GM12878 (cell line): ENCODE measurements at regions not wholly inside any gene's neighbourhood (a gene's known extent, or its start where the extent isn't known, plus 50 kb on each side); places are given as distances from the start of the nearest gene placed in this dataset.

Experiments
- ATAC-seq: fragments of 200-7000 bp; cut with Tn5 transposase; 3 replicates; pipeline ENCODE4 v1.9.1; 2020; ENCODE audit warnings: mild to moderate bottlenecking, moderate library complexity
- BruUV-seq: library from RNA; stranded (reverse); fragments of 400-500 nt; replicated peaks from 2 replicates; lab custom pipeline; 2021; lab: Mats Ljungman, UMichigan
- CTCF ChIA-PET: fragments of 300-600 bp; sonication (Branson Sonifier 250); formaldehyde crosslinking; extraction: SDS; loops from one replicate; lab custom pipeline; 2021; ENCODE audit warnings: inconsistent platforms; lab: Yijun Ruan, JAX
- POLR2A ChIA-PET: fragments of 350-600 bp; formaldehyde crosslinking; extraction: SDS; loops from one replicate; lab custom pipeline; 2021; ENCODE audit warnings: inconsistent platforms; lab: Charles Lee
- RAD21 ChIA-PET: fragments of 300-600 bp; sonication (Branson Sonifier 250); formaldehyde crosslinking; loops from one replicate; lab custom pipeline; 2023; ENCODE audit warnings: antibody characterized with exemption; ENCODE audit not compliant: unreplicated experiment; lab: Charles Lee
- SMC1A ChIA-PET: fragments of 300-600 bp; sonication (Branson Sonifier 250); formaldehyde crosslinking; loops from one replicate; lab custom pipeline; 2023; ENCODE audit not compliant: unreplicated experiment, uncharacterized antibody; lab: Charles Lee
- DNase-seq: peaks from one replicate; pipeline ENCODE4 v3.0.0-alpha.2; 2011; ENCODE audit warnings: low read depth, low spot score
- FAIRE-seq: peaks from 3 replicates; lab custom pipeline; 2011; peaks lifted over from hg19 to GRCh38; lab: Jason Lieb, UNC
- H2AFZ ChIP-seq: 2 replicates; pipeline ENCODE4 v1.6.0; 2011; ENCODE audit warnings: low read depth, low read length, control low read depth; ENCODE audit not compliant: control insufficient read depth
- H3K27ac ChIP-seq: 2 replicates; pipeline ENCODE4 v1.5.1; 2011; ENCODE audit warnings: control low read depth; ENCODE audit not compliant: control insufficient read depth, insufficient read depth
- H3K27me3 ChIP-seq, 2 experiments: replicated peaks in 1 of 2; 2 replicates each; pipeline versions ENCODE4 v1.6.0 to v1.6.1; 2011; ENCODE audit warnings: low read length in 1 of 2; ENCODE audit not compliant: control insufficient read depth in 2 of 2, insufficient read depth in 2 of 2
- H3K36me3 ChIP-seq, 2 experiments: 2 replicates each; pipeline ENCODE4 v1.5.1; 2011; ENCODE audit warnings: low read length in 1 of 2; ENCODE audit not compliant: control insufficient read depth in 2 of 2, insufficient read depth in 2 of 2
- H3K4me1 ChIP-seq: 2 replicates; pipeline ENCODE4 v1.6.1; 2011; ENCODE audit warnings: mild to moderate bottlenecking, low read length, moderate library complexity, mixed read lengths; ENCODE audit not compliant: control insufficient read depth, insufficient read depth
- H3K4me2 ChIP-seq: 2 replicates; pipeline ENCODE4 v1.6.0; 2011; ENCODE audit warnings: control low read depth; ENCODE audit not compliant: control insufficient read depth, insufficient read depth
- H3K4me3 ChIP-seq: fragments of 200-600 bp; sonication (generic); 2 replicates; pipeline ENCODE4 v1.5.1; 2016
- H3K79me2 ChIP-seq: 2 replicates; pipeline ENCODE4 v1.6.0; 2011; ENCODE audit warnings: low read length; ENCODE audit not compliant: control insufficient read depth, insufficient read depth
- H3K9ac ChIP-seq: 2 replicates; pipeline ENCODE4 v1.8.0; 2011; ENCODE audit warnings: low read length, control low read depth, mixed read lengths; ENCODE audit not compliant: control insufficient read depth, insufficient read depth
- H3K9me3 ChIP-seq: replicated peaks from 3 replicates; pipeline ENCODE4 v1.5.1; 2011; ENCODE audit warnings: mild to moderate bottlenecking, low read length; ENCODE audit not compliant: control insufficient read depth, insufficient read depth
- H4K20me1 ChIP-seq: 2 replicates; pipeline ENCODE4 v1.6.0; 2011; ENCODE audit not compliant: control insufficient read depth, insufficient read depth
- CBX3 ChIP-seq: fragments of 200-600 bp; sonication (generic); IDR thresholded peaks from 2 replicates; pipeline ENCODE4 v1.6.1; 2016; ENCODE audit warnings: low read depth, borderline replicate concordance
- CEBPB ChIP-seq, 2 experiments: fragments of 150-350 bp in 1 of 2; IDR thresholded peaks; 2 replicates each; pipeline ENCODE4 v1.6.1; 2012 to 2014; ENCODE audit warnings: low read depth in 2 of 2, low read length in 2 of 2, borderline replicate concordance in 1 of 2, inconsistent platforms in 1 of 2
- CTCF ChIP-seq, 3 experiments: IDR thresholded peaks in 2 of 3; conservative IDR thresholded peaks in 1 of 3; 2 replicates each; pipeline ENCODE4 v1.5.1; 2011; ENCODE audit warnings: low read depth in 3 of 3, low read length in 3 of 3, mild to moderate bottlenecking in 3 of 3, control low read depth in 2 of 3, moderate library complexity in 2 of 3, inconsistent platforms in 1 of 3, mixed read lengths in 1 of 3; ENCODE audit not compliant: control insufficient read depth in 2 of 3, insufficient read depth in 1 of 3; ENCODE audit errors: extremely low read depth in 1 of 3
- DPF2 ChIP-seq: fragments of 450-650 bp; IDR thresholded peaks from 2 replicates; pipeline ENCODE4 v1.6.1; 2017; ENCODE audit warnings: mild to moderate bottlenecking
- FOXK2 ChIP-seq: fragments of 450-650 bp; IDR thresholded peaks from 2 replicates; pipeline ENCODE4 v1.6.1; 2017; ENCODE audit warnings: mild to moderate bottlenecking, moderate library complexity
- IRF5 ChIP-seq: fragments of 450-650 bp; IDR thresholded peaks from 2 replicates; pipeline ENCODE4 v1.6.1; 2017; ENCODE audit warnings: borderline replicate concordance
- MYB ChIP-seq: fragments of 150-350 bp; IDR thresholded peaks from 2 replicates; pipeline ENCODE4 v1.6.1; 2014; ENCODE audit warnings: mild to moderate bottlenecking, low read depth, low read length, borderline replicate concordance
- NFXL1 ChIP-seq: fragments of 450-650 bp; IDR thresholded peaks from 2 replicates; pipeline ENCODE4 v1.6.1; 2017; ENCODE audit warnings: antibody characterized with exemption, mild to moderate bottlenecking, borderline replicate concordance
- NRF1 ChIP-seq: conservative IDR thresholded peaks from 2 replicates; pipeline ENCODE4 v1.6.1; 2011; ENCODE audit warnings: mild to moderate bottlenecking, low read depth, low read length, improper control_type of control experiment
- RELA ChIP-seq: fragments of 450-650 bp; IDR thresholded peaks from 2 replicates; pipeline ENCODE4 v1.8.0; 2014; ENCODE audit warnings: borderline replicate concordance; ENCODE audit not compliant: partially characterized antibody
- SMARCA5 ChIP-seq: fragments of 450-650 bp; IDR thresholded peaks from 2 replicates; pipeline ENCODE4 v1.6.1; 2017; ENCODE audit warnings: mild to moderate bottlenecking
- SREBF1 ChIP-seq: IDR thresholded peaks from 2 replicates; pipeline ENCODE4 v1.6.1; 2012; ENCODE audit warnings: mild to moderate bottlenecking, low read length
- WGBS: methylation state at CpG from one replicate; pipeline ENCODE4 v1.1.6; 2016; ENCODE audit warnings: low lambda C conversion rate; ENCODE audit not compliant: insufficient replicate concordance, insufficient coverage; ENCODE audit errors: missing lambda C conversion rate; 5-methylcytosine and 5-hydroxymethylcytosine counted together
- in situ Hi-C: fragments of 300-500 bp; cut with MboI; formaldehyde crosslinking; loops from 9 replicates; pipeline ENCODE4 v1.14.3; 2018; ENCODE audit warnings: mixed read lengths
- intact Hi-C: fragments of 100-400 bp; cut with micrococcal nuclease; formaldehyde crosslinking; loops from one replicate; pipeline ENCODE4 v1.14.2; 2022; ENCODE audit not compliant: unreplicated experiment

GRCh38 chr12:131609762-131610161 lies 101.1 kb upstream of the SFSWAP start:
- 71% methylated on average over 9 of the region's 9 CpGs for WGBS
- ChIA-PET RAD21 (no interaction called here), CTCF (interaction anchor here (0.8 to 1.0 kb wide), 2 partner anchors 95 to 111 kb away, joined by 3 read pairs; no protein-coding TSS in a partner anchor), SMC1A (interaction anchor here (0.8 kb wide), 1 partner anchor 11 kb away, joined by 3 read pairs; no protein-coding TSS in a partner anchor), POLR2A (no interaction called here)
- H3K9ac ChIP-seq: no peak overlapping the region
- H4K20me1 ChIP-seq: no peaks in the 10 kb centered on the region
- DNase-seq (no peak), ATAC-seq (no peak), FAIRE-seq (no peak)
- no peak overlapping the region for H3K4me3 ChIP-seq
- H3K27ac ChIP-seq: no peak overlapping the region
- BruUV-seq: no TSS peak
- H3K36me3 ChIP-seq: no peaks in the 10 kb centered on the region
- no peaks in the 10 kb centered on the region for H3K27me3 ChIP-seq
- H3K4me2 ChIP-seq: no peak overlapping the region
- in situ Hi-C loops (no loop called here), intact Hi-C loops (no loop called here)
- H3K79me2 ChIP-seq: no peaks in the 10 kb centered on the region
- peaks cover 2% of the 10 kb centered on the region; the same call in 2 of the 3 replicates for H3K9me3 ChIP-seq
- no peak overlapping the region for H2AFZ ChIP-seq
- H3K4me1 ChIP-seq: peaks cover 26% of the 10 kb centered on the region
- TF ChIP-seq FOXK2 (no peak), IRF5 (no peak), CBX3 (no peak), SREBF1 (no peak), RELA (no peak), SMARCA5 (no peak), NRF1 (no peak), MYB (no peak), CTCF (IDR thresholded peaks at IDR 0.05 in 2 of 3, conservative IDR thresholded peaks at IDR 0.05 in 1 of 3; ENCODE audit: control insufficient read depth in 2 of 3, extremely low read depth in 1 of 3, insufficient read depth in 1 of 3, low read depth in 3 of 3, low read length in 3 of 3) (no peak), NFXL1 (no peak), CEBPB (IDR thresholded peaks at IDR 0.05; ENCODE audit: borderline replicate concordance in 1 of 2, low read depth in 2 of 2, low read length in 2 of 2) (no peak), DPF2 (no peak)
